GM23248 (cell line): ENCODE measurements at regions not wholly inside any gene's neighbourhood (a gene's known extent, or its start where the extent isn't known, plus 50 kb on each side); places are given as distances from the start of the nearest gene placed in this dataset.
"Not testable (repeated sequence)": the region's sequence is repeated elsewhere in the genome, so short reads cannot be mapped to it uniquely, and the experiment has no call there.

Experiments used
- DNase-seq: peaks from one replicate; pipeline ENCODE4 v3.0.0-alpha.2; 2015
- H2AFZ ChIP-seq: fragments of 200-600 bp; sonication (generic); 2 replicates; pipeline ENCODE4 v1.6.1; 2016; ENCODE audit warnings: antibody characterized with exemption
- H3F3A ChIP-seq: fragments of 200-600 bp; sonication (generic); 2 replicates; pipeline ENCODE4 v1.6.1; 2016; ENCODE audit warnings: mild to moderate bottlenecking, antibody characterized with exemption, mixed run types; ENCODE audit not compliant: insufficient read depth
- H3K27ac ChIP-seq: fragments of 200-600 bp; sonication (generic); 2 replicates; pipeline ENCODE4 v1.5.1; 2016; ENCODE audit warnings: mild to moderate bottlenecking
- H3K27me3 ChIP-seq: fragments of 200-600 bp; sonication (generic); replicated peaks from 2 replicates; pipeline ENCODE4 v1.6.1; 2016; ENCODE audit warnings: mild to moderate bottlenecking; ENCODE audit not compliant: insufficient read depth
- H3K36me3 ChIP-seq: fragments of 200-600 bp; sonication (generic); 2 replicates; pipeline ENCODE4 v1.6.1; 2016; ENCODE audit warnings: low read depth, mild to moderate bottlenecking
- H3K4me1 ChIP-seq: fragments of 200-600 bp; sonication (generic); 2 replicates; pipeline ENCODE4 v1.6.1; 2016; ENCODE audit warnings: mild to moderate bottlenecking; ENCODE audit not compliant: insufficient read depth
- H3K4me2 ChIP-seq: fragments of 200-600 bp; sonication (generic); one replicate; pipeline ENCODE4 v1.6.1; 2016; ENCODE audit warnings: mild to moderate bottlenecking; ENCODE audit not compliant: unreplicated experiment
- H3K4me3 ChIP-seq: fragments of 200-600 bp; sonication (generic); 2 replicates; pipeline ENCODE4 v1.5.1; 2016; ENCODE audit warnings: mild to moderate bottlenecking
- H3K79me2 ChIP-seq: fragments of 200-600 bp; sonication (generic); 2 replicates; pipeline ENCODE4 v1.6.1; 2016; ENCODE audit warnings: mild to moderate bottlenecking; ENCODE audit not compliant: insufficient read depth
- H3K9ac ChIP-seq: fragments of 200-600 bp; sonication (generic); 2 replicates; pipeline ENCODE4 v1.6.1; 2016; ENCODE audit warnings: mild to moderate bottlenecking
- H3K9me2 ChIP-seq: fragments of 200-600 bp; sonication (generic); 2 replicates; pipeline ENCODE4 v1.6.1; 2016; ENCODE audit warnings: mixed run types, mild to moderate bottlenecking, moderate library complexity; ENCODE audit not compliant: insufficient read depth
- H3K9me3 ChIP-seq: fragments of 200-600 bp; sonication (generic); one replicate; pipeline ENCODE4 v1.6.1; 2017; ENCODE audit warnings: low read depth
- H4K20me1 ChIP-seq: fragments of 200-600 bp; sonication (generic); 2 replicates; pipeline ENCODE4 v1.6.0; 2016; ENCODE audit not compliant: insufficient read depth
- EZH2 ChIP-seq: fragments of 200-600 bp; sonication (generic); IDR thresholded peaks from 2 replicates; pipeline ENCODE4 v1.6.1; 2018; ENCODE audit warnings: antibody characterized with exemption, mild to moderate bottlenecking; ENCODE audit not compliant: insufficient read depth, poor library complexity, severe bottlenecking
- EZH2phosphoT487 ChIP-seq: fragments of 200-600 bp; sonication (generic); IDR thresholded peaks from 2 replicates; pipeline ENCODE4 v1.6.1; 2018; ENCODE audit warnings: antibody characterized with exemption, moderate library complexity, mild to moderate bottlenecking, low read depth; ENCODE audit not compliant: insufficient read depth
- WGBS, 2 experiments: methylation state at CpG; one replicate each; pipeline ENCODE4 v1.1.6; 2015 to 2017; ENCODE audit warnings: low lambda C conversion rate in 2 of 2, low coverage in 1 of 2; ENCODE audit errors: missing lambda C conversion rate in 2 of 2; 5-methylcytosine and 5-hydroxymethylcytosine counted together
- in situ Hi-C: fragments of 300-500 bp; cut with MboI; formaldehyde crosslinking; loops from 2 replicates; pipeline ENCODE4 v1.15.0; 2020

DNA sequence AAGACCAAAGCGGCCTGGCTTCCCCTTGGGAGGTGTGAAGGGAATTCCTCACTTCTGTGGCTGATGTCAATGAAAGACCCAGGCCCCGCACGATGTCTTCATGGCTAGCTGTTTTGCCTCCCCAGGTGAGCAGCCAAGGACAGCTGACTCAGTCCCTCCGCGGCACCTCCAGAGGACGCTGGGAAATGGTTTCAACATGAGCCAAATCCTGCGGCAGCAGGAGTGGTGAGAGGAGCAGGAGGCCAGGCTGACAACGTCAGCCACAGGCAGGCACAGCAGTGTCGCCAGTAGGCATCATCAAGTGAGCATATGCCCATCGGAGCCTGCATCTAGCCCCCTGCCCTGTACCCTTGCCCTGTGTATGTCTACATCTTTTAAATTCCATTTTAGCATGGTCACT lies 156.4 kb upstream of the RAB6C start:
- in situ Hi-C loops, result no loop called here
- H3K4me1 ChIP-seq, result no peaks in the 10 kb centered on the region
- H3K4me3 ChIP-seq, result no peak overlapping the region
- H3K9me3 ChIP-seq, result no peaks in the 10 kb centered on the region
- no peaks in the 10 kb centered on the region for H3K79me2 ChIP-seq
- H3K27ac ChIP-seq, result no peak overlapping the region
- no peak overlapping the region for H2AFZ ChIP-seq
- no peaks in the 10 kb centered on the region for H3K27me3 ChIP-seq
- no peaks in the 10 kb centered on the region for H4K20me1 ChIP-seq
- no peaks in the 10 kb centered on the region for H3K9me2 ChIP-seq
- H3K4me2 ChIP-seq, result no peak overlapping the region
- 61 to 67% methylated on average over 10 of the region's 10 CpGs for WGBS, 2 experiments
- H3F3A ChIP-seq, result no peaks in the 10 kb centered on the region
- H3K36me3 ChIP-seq, result no peaks in the 10 kb centered on the region
- no peak overlapping the region for H3K9ac ChIP-seq
- TF ChIP-seq EZH2phosphoT487 (no peak), EZH2 (no peak)
- no peak for DNase-seq

DNA sequence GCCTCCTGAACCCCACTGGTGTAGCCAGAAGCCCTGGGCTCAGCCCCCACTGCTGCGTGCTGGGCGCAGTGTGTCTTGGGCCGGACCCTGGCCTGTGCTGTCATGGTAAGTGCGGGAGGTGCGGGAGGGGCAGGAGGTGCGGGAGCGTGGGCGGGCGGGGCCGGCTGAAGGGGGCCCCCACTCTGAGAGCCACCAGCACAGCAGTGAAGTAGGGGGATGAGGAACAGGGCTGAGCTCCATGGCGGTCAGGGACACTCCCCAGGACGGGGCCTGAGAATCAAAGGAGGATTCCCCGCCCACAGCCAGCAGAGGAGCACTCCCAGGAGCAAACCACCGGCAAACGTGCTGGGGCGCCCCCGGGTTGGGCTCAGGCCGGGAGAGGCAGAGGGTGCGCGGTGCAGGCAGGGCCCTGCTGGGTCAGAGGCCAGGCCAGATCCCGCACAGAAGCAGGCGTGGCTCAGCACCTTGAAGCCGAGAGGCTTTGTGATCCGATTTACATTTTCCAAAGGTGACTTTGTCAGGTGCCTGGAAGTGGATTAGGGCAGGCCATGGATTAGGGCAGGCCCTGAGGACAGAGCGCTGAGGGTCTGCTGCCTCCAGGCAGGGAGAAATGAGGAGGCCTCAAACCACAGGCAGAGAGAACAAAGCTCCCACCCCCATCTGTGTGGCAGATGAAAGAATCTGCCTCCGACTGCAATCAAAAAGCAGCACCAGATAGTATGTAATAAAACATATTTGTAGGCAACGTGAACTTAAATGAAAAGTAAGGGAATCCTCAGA lies 152.0 kb upstream of the RAB6C start:
- Histone ChIP-seq H3K79me2 (no peaks in the 10 kb centered on the region), H3K27me3 (no peaks in the 10 kb centered on the region), H3K27ac (no peak overlapping the region), H3K4me1 (no peaks in the 10 kb centered on the region), H3K9me3 (no peaks in the 10 kb centered on the region), H3K4me3 (no peak overlapping the region), H2AFZ (no peak overlapping the region), H3K4me2 (no peak overlapping the region), H3K9me2 (no peaks in the 10 kb centered on the region), H3F3A (no peaks in the 10 kb centered on the region), H4K20me1 (no peaks in the 10 kb centered on the region), H3K9ac (no peak overlapping the region), H3K36me3 (no peaks in the 10 kb centered on the region)
- TF ChIP-seq EZH2phosphoT487 (no peak), EZH2 (no peak)
- no peak for DNase-seq
- 44 to 46% methylated on average over 23 to 27 of the region's 27 CpGs for WGBS, 2 experiments
- in situ Hi-C loops, result no loop called here

DNA sequence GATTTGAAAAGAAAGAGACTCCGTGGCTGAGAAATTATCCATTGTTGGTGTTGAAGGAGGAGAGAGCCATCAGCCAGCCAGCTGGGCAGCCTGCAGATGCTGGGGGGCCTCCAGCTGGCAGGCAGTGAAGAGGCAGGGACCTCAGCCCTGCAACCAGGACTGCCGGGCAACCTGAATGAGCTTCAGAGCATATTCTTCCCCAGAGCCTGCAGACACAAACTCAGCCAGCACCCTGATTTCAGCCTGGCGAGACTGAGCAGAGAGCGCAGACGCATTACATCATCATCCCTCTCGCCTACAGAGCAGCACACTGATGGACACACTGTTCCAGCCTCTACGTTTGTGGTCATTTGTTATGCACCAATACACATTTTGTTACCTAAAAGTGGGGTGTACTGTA lies 150.7 kb upstream of the RAB6C start:
- Histone ChIP-seq H3K9me2 (no peaks in the 10 kb centered on the region), H3K9ac (no peak overlapping the region), H3K4me1 (no peaks in the 10 kb centered on the region), H3F3A (no peaks in the 10 kb centered on the region), H3K4me2 (no peak overlapping the region), H3K36me3 (no peaks in the 10 kb centered on the region), H3K9me3 (no peaks in the 10 kb centered on the region), H4K20me1 (no peaks in the 10 kb centered on the region), H3K79me2 (no peaks in the 10 kb centered on the region), H3K4me3 (no peak overlapping the region), H3K27ac (no peak overlapping the region), H3K27me3 (no peaks in the 10 kb centered on the region), H2AFZ (no peak overlapping the region)
- TF ChIP-seq EZH2, result no peak
- TF ChIP-seq EZH2phosphoT487, result no peak
- no peak for DNase-seq
- in situ Hi-C loops, result no loop called here
- 49 to 50% methylated on average over 7 of the region's 7 CpGs for WGBS, 2 experiments

DNA sequence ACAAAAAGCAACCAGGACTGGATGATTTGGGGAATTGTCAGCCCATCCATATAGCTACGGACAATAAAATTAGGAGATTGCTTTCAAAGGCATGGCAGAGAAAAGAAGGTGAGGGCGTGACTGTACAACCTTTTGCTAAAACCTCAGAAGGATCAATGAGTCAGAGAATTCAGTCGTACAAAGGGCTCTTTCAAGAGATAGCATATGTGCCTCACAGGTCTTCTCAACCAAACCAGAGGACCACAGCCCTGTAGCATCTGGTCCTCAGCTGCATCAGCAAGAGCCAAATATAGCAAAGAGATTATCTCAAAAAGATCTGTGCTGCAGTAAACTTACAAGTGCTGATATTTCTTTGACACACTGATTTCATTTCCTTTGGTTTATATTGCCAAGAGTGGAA lies 149.9 kb upstream of the RAB6C start:
- no peaks in the 10 kb centered on the region for H3K27me3 ChIP-seq
- H3K36me3 ChIP-seq, result no peaks in the 10 kb centered on the region
- DNase-seq, result no peak
- no peaks in the 10 kb centered on the region for H3F3A ChIP-seq
- no peaks in the 10 kb centered on the region for H3K4me1 ChIP-seq
- no peaks in the 10 kb centered on the region for H3K9me3 ChIP-seq
- H3K27ac ChIP-seq, result no peak overlapping the region
- H3K79me2 ChIP-seq, result no peaks in the 10 kb centered on the region
- WGBS, 2 experiments, result 10 to 20% methylated on average over 3 of the region's 3 CpGs
- in situ Hi-C loops, result no loop called here
- H3K9ac ChIP-seq, result no peak overlapping the region
- no peak overlapping the region for H3K4me2 ChIP-seq
- no peak overlapping the region for H2AFZ ChIP-seq
- H3K4me3 ChIP-seq, result no peak overlapping the region
- H4K20me1 ChIP-seq, result no peaks in the 10 kb centered on the region
- TF ChIP-seq EZH2 (no peak), EZH2phosphoT487 (no peak)
- no peaks in the 10 kb centered on the region for H3K9me2 ChIP-seq

DNA sequence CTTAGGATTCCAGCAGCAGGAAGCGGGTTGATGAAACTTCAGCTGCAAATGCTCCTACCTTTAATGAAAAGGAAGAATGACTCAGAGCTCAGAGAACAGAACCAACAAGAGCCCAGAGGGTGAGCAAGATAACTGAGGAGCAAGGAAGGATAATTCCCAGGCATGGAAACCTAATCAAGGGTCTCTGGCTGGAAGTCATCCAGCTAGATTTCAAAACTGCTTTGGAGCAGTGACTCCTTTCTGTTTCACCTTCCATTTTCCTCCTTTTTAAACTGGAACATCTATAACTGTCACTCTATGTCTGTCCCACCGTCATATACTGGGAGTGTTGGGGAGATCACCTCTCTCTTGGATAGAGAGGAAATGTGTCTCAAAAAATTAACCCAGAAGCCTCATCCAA lies 148.4 kb upstream of the RAB6C start:
- no peaks in the 10 kb centered on the region for H3K4me1 ChIP-seq
- no peaks in the 10 kb centered on the region for H3K36me3 ChIP-seq
- in situ Hi-C loops, result no loop called here
- H3K27me3 ChIP-seq, result no peaks in the 10 kb centered on the region
- H3F3A ChIP-seq, result no peaks in the 10 kb centered on the region
- no peak overlapping the region for H2AFZ ChIP-seq
- DNase-seq, result no peak
- no peak overlapping the region for H3K9ac ChIP-seq
- no peaks in the 10 kb centered on the region for H3K9me2 ChIP-seq
- no peak overlapping the region for H3K4me2 ChIP-seq
- 54 to 68% methylated on average over 2 of the region's 2 CpGs for WGBS, 2 experiments
- H3K79me2 ChIP-seq, result no peaks in the 10 kb centered on the region
- no peak overlapping the region for H3K4me3 ChIP-seq
- H3K27ac ChIP-seq, result no peak overlapping the region
- no peaks in the 10 kb centered on the region for H4K20me1 ChIP-seq
- TF ChIP-seq EZH2, result no peak
- TF ChIP-seq EZH2phosphoT487, result no peak
- no peaks in the 10 kb centered on the region for H3K9me3 ChIP-seq

DNA sequence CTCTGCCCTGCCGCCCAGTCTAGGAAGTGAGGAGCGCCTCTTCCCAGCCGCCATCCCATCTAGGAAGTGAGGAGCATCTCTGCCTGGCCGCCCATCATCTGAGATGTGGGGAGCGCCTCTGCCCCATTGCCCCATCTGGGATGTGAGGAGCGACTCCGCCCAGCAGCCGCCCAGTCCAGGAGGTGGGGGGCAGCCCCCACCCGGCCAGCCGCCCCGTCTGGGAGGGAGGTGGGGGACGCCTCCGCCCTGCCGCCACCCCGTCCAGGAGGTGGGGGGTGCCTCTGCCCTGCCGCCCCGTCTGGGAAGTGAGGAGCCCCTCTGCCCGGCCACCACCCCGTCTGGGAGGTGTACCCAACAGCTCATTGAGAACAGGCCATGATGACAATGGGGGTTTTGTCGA lies 146.0 kb upstream of the RAB6C start:
- H3K27ac ChIP-seq, H3K9me2 ChIP-seq, H4K20me1 ChIP-seq, H3K4me1 ChIP-seq, H3F3A ChIP-seq, H3K4me3 ChIP-seq, H3K4me2 ChIP-seq, H3K36me3 ChIP-seq, H3K27me3 ChIP-seq, DNase-seq, H3K79me2 ChIP-seq, H2AFZ ChIP-seq, H3K9me3 ChIP-seq, in situ Hi-C loops, H3K9ac ChIP-seq: not testable (repeated sequence)
- WGBS, 2 experiments, result 77 to 91% methylated on average over 6 to 19 of the region's 20 CpGs
